Liver (tissue), 7 donors: ENCODE measurements at regions not wholly inside any gene's neighbourhood (a gene's known extent, or its start where the extent isn't known, plus 50 kb on each side); places are given as distances from the start of the nearest gene placed in this dataset.

Experiments
- DNase-seq: peaks from one replicate; pipeline ENCODE4 v3.0.0-alpha.2; 2017; ENCODE audit warnings: low spot score
- H3K27ac ChIP-seq, 2 donors: one replicate each; pipeline ENCODE4 v1.7.0; 2013; ENCODE audit warnings: inconsistent platforms in 2 of 2, low read length in 2 of 2, control low read depth in 1 of 2, low read depth in 1 of 2, mild to moderate bottlenecking in 1 of 2
- H3K27me3 ChIP-seq, 4 donors: one replicate each; pipeline versions ENCODE4 v1.6.1 to v1.7.0; 2013; ENCODE audit warnings: low read length in 3 of 4, inconsistent platforms in 1 of 4, mild to moderate bottlenecking in 1 of 4, moderate library complexity in 1 of 4; ENCODE audit not compliant: control insufficient read depth in 4 of 4, insufficient read depth in 4 of 4
- H3K36me3 ChIP-seq, 4 donors: one replicate each; pipeline versions ENCODE4 v1.6.1 to v1.7.0; 2013; ENCODE audit warnings: low read length in 3 of 4, mild to moderate bottlenecking in 3 of 4, low read depth in 1 of 4, moderate library complexity in 1 of 4; ENCODE audit not compliant: control insufficient read depth in 4 of 4, insufficient read depth in 3 of 4
- H3K4me1 ChIP-seq, 4 donors: one replicate each; pipeline versions ENCODE4 v1.6.1 to v1.7.0; 2013; ENCODE audit warnings: low read length in 3 of 4, mild to moderate bottlenecking in 3 of 4, moderate library complexity in 1 of 4; ENCODE audit not compliant: control insufficient read depth in 4 of 4, insufficient read depth in 4 of 4
- H3K4me3 ChIP-seq, 3 donors: one replicate each; pipeline versions ENCODE4 v1.6.1 to v1.7.0; 2013; ENCODE audit warnings: low read length in 3 of 3, control low read depth in 1 of 3, low read depth in 1 of 3, mild to moderate bottlenecking in 1 of 3
- H3K9ac ChIP-seq, 2 donors: one replicate each; pipeline ENCODE4 v1.7.0; 2013; ENCODE audit warnings: low read length in 2 of 2, mild to moderate bottlenecking in 2 of 2, moderate library complexity in 2 of 2, control low read depth in 1 of 2, low read depth in 1 of 2
- H3K9me3 ChIP-seq, 4 donors: one replicate each; pipeline versions ENCODE4 v1.6.1 to v1.7.0; 2013; ENCODE audit warnings: low read length in 3 of 4; ENCODE audit not compliant: control insufficient read depth in 4 of 4
- EGR1 ChIP-seq, 2 donors: IDR thresholded peaks; 2 replicates each; pipeline ENCODE4 v1.6.1; 2016 to 2018; ENCODE audit warnings: antibody characterized with exemption in 2 of 2, low read depth in 2 of 2
- FOXA1 ChIP-seq: IDR thresholded peaks from 2 replicates; pipeline ENCODE4 v1.6.1; 2016; ENCODE audit warnings: antibody characterized with exemption
- GABPA ChIP-seq, 2 donors: IDR thresholded peaks in 1 of 2; conservative IDR thresholded peaks in 1 of 2; 2 replicates each; pipeline ENCODE4 v1.6.1; 2016; ENCODE audit warnings: antibody characterized with exemption in 2 of 2, mild to moderate bottlenecking in 1 of 2, moderate library complexity in 1 of 2
- JUND ChIP-seq, 2 donors: IDR thresholded peaks; 2 replicates each; pipeline ENCODE4 v1.6.1; 2016; ENCODE audit warnings: antibody characterized with exemption in 2 of 2
- NR2F2 ChIP-seq: IDR thresholded peaks from 2 replicates; pipeline ENCODE4 v1.6.1; 2016; ENCODE audit warnings: antibody characterized with exemption
- SP1 ChIP-seq: IDR thresholded peaks from 2 replicates; pipeline ENCODE4 v1.6.1; 2018; ENCODE audit warnings: antibody characterized with exemption, mild to moderate bottlenecking
- TAF1 ChIP-seq: conservative IDR thresholded peaks from 2 replicates; pipeline ENCODE4 v1.6.1; 2016; ENCODE audit warnings: antibody characterized with exemption, mild to moderate bottlenecking
- YY1 ChIP-seq: IDR thresholded peaks from 2 replicates; pipeline ENCODE4 v1.6.1; 2016; ENCODE audit warnings: antibody characterized with exemption, mild to moderate bottlenecking
- WGBS: extraction: QIAGEN DNeasy Blood & Tissue Kit; methylation state at CpG from one replicate; pipeline ENCODE4 v1.1.7; 2013; 5-methylcytosine and 5-hydroxymethylcytosine counted together
- TF ChIP-seq, protein P1 (sequence below): IDR thresholded peaks from 2 replicates; pipeline ENCODE4 v1.6.1; 2016; ENCODE audit warnings: antibody characterized with exemption
- TF ChIP-seq, protein P2 (sequence below): IDR thresholded peaks from 2 replicates; pipeline ENCODE4 v1.6.1; 2016; ENCODE audit warnings: antibody characterized with exemption
- TF ChIP-seq, protein P3 (sequence below): IDR thresholded peaks from 2 replicates; pipeline ENCODE4 v1.6.1; 2016; ENCODE audit warnings: antibody characterized with exemption, mild to moderate bottlenecking
- donor health status: healthy.
- donor health status: healthy.
- donor health status: healthy.
- donor health status: healthy.

DNA sequence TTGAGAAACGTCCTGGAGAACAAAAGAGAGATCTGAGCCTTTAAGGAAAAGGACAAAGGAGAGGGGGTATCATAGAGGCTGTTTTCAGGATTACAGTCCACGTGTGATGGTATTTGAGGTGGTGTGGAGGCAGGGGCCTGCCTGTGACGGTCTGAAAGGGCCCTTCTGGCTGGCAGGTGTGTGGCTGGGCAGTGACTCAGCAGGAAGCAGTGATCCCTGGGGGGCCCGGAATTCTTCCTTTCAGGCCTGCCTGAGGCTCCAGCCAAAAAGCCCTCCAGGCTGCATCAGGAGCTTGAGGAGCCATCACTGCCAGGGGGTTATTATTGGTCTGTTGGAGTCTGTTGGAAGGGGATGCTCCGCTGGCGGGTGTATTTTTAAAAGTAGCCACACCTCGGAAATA is 97.2 kb upstream of the TMEM18 start (continued):
- TF ChIP-seq, protein P1, sequence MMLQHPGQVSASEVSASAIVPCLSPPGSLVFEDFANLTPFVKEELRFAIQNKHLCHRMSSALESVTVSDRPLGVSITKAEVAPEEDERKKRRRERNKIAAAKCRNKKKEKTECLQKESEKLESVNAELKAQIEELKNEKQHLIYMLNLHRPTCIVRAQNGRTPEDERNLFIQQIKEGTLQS, result no peak

DNA sequence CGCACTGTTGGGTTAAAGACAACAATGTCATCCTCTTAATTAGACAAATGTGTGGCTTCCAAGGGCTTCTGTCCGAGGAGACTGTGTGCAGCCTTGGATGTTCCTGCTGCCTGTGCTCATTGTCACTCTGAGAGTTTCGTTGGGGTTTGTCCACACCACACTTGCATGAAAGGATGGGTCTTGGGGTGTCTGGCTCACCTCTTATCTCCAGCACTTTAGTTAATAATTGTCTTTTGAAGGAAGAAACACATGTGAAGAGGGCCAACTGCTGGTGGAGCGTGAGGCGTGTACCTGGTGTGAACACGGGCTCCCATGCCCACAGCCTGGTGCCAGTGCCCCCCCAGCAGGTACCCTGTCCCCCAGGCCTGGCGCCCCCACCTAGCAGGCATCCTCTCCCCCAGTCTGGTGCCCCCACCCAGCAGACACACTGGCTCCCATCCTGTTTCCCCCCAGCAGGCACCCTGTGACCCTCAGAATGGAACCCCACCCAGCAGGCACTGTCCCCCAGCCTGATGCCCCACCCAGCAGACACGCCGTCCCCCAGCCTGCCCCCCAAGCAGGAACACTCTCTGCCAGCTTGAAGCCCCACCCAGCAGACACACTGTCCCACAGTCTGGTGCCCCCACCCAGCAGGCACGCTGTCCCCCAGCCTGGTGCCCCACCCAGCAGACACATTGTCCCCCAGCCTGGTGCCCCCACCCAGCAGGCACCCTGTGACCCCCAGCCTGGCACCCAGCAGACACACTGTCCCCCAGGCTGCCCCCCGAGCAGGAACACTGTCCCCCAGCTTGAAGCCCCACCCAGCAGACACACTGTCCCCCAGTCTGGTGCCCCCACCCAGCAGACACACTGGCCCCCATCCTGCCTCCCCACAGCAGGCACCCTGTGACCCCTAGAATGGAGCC is 96.3 kb upstream of the TMEM18 start:
- no peak for DNase-seq

DNA sequence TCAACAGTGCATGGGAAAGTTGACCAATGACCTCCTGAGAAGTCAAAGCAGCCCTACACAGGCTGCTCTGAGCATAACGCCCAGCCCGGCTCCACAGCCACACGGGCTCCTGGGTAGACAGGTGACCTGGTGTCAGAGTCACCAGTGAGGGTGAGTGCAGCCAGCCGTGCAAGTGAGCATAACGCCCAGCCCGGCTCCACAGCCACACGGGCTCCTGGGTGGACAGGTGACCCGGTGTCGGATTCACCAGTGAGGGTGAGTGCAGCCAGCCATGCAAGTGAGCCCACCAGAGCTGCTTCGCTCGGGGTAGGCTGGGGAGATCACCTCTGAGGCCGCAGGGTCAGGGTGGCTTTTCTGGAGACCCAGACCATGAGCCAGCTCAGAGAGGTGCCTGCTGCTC is 94.3 kb upstream of the TMEM18 start:
- no peaks in the 10 kb centered on the region for H3K36me3 ChIP-seq
- TF ChIP-seq FOXA1 (no peak), YY1 (no peak), SP1 (no peak), NR2F2 (no peak), TAF1 (no peak), EGR1 (IDR thresholded peaks at IDR 0.05; ENCODE audit: low read depth in 2 of 2) (no peak)
- H3K9me3 ChIP-seq, result peaks cover 0 to 2% (median 0%) of the 10 kb centered on the region in 4 donors
- peaks cover 0 to 4% (median 0%) of the 10 kb centered on the region in 4 donors for H3K27me3 ChIP-seq
- H3K27ac ChIP-seq, result no peak overlapping the region
- DNase-seq, result no peak
- WGBS, result 85% methylated on average over 12 of the region's 12 CpGs
- no peak overlapping the region for H3K9ac ChIP-seq
- no peak overlapping the region for H3K4me3 ChIP-seq
- no peaks in the 10 kb centered on the region for H3K4me1 ChIP-seq

More for the DNA sequence above, 96.3 kb upstream of the TMEM18 start:
- 74% methylated on average over 11 of the region's 11 CpGs for WGBS
- TF ChIP-seq, protein P2, sequence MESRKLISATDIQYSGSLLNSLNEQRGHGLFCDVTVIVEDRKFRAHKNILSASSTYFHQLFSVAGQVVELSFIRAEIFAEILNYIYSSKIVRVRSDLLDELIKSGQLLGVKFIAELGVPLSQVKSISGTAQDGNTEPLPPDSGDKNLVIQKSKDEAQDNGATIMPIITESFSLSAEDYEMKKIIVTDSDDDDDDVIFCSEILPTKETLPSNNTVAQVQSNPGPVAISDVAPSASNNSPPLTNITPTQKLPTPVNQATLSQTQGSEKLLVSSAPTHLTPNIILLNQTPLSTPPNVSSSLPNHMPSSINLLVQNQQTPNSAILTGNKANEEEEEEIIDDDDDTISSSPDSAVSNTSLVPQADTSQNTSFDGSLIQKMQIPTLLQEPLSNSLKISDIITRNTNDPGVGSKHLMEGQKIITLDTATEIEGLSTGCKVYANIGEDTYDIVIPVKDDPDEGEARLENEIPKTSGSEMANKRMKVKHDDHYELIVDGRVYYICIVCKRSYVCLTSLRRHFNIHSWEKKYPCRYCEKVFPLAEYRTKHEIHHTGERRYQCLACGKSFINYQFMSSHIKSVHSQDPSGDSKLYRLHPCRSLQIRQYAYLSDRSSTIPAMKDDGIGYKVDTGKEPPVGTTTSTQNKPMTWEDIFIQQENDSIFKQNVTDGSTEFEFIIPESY, result no peak
- no peak for TF ChIP-seq GABPA (IDR thresholded peaks at IDR 0.05 in 1 of 2, conservative IDR thresholded peaks at IDR 0.05 in 1 of 2)
- Histone ChIP-seq H3K4me3 (no peak overlapping the region), H3K27me3 (peaks cover 0 to 4% (median 0%) of the 10 kb centered on the region in 4 donors), H3K9ac (no peak overlapping the region), H3K4me1 (no peaks in the 10 kb centered on the region), H3K36me3 (no peaks in the 10 kb centered on the region), H3K27ac (no peak overlapping the region), H3K9me3 (peaks cover 0 to under 1% (median 0%) of the 10 kb centered on the region in 4 donors)

DNA sequence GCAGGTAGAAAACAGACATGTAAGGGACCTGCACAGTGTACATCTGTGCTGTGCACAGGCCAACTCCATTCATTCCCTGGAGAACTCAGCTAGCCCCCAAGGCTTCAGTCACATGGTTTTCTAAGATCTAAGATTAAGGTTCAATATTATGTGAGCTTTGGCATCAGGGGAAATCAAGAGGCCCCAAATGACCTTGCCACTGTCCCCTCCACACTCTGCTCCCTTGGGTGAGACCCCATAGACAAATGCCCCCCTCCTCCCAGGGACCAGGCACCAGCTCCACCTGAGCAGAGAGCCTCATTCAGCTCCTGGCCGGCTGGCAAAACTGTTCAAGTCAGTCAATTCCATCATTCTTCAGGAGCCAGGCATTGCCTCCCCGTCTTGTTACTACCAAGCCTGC is 93.6 kb upstream of the TMEM18 start:
- 81% methylated on average over 2 of the region's 2 CpGs for WGBS
- TF ChIP-seq TAF1, result no peak
- TF ChIP-seq JUND (IDR thresholded peaks at IDR 0.05), result no peak
- TF ChIP-seq, protein P3, sequence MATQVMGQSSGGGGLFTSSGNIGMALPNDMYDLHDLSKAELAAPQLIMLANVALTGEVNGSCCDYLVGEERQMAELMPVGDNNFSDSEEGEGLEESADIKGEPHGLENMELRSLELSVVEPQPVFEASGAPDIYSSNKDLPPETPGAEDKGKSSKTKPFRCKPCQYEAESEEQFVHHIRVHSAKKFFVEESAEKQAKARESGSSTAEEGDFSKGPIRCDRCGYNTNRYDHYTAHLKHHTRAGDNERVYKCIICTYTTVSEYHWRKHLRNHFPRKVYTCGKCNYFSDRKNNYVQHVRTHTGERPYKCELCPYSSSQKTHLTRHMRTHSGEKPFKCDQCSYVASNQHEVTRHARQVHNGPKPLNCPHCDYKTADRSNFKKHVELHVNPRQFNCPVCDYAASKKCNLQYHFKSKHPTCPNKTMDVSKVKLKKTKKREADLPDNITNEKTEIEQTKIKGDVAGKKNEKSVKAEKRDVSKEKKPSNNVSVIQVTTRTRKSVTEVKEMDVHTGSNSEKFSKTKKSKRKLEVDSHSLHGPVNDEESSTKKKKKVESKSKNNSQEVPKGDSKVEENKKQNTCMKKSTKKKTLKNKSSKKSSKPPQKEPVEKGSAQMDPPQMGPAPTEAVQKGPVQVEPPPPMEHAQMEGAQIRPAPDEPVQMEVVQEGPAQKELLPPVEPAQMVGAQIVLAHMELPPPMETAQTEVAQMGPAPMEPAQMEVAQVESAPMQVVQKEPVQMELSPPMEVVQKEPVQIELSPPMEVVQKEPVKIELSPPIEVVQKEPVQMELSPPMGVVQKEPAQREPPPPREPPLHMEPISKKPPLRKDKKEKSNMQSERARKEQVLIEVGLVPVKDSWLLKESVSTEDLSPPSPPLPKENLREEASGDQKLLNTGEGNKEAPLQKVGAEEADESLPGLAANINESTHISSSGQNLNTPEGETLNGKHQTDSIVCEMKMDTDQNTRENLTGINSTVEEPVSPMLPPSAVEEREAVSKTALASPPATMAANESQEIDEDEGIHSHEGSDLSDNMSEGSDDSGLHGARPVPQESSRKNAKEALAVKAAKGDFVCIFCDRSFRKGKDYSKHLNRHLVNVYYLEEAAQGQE, result no peak
- no peak for TF ChIP-seq EGR1 (IDR thresholded peaks at IDR 0.05; ENCODE audit: low read depth in 2 of 2)
- TF ChIP-seq, protein P2, result no peak
- no peak for TF ChIP-seq YY1

More for the DNA sequence above, 93.6 kb upstream of the TMEM18 start:
- Histone ChIP-seq H3K4me1 (no peaks in the 10 kb centered on the region), H3K27me3 (peaks cover 0 to 4% (median 0%) of the 10 kb centered on the region in 4 donors), H3K36me3 (no peaks in the 10 kb centered on the region), H3K9me3 (peaks cover 0 to 2% (median 0%) of the 10 kb centered on the region in 4 donors), H3K9ac (no peak overlapping the region), H3K4me3 (no peak overlapping the region), H3K27ac (no peak overlapping the region)
- no peak for DNase-seq
